ENCODE measurements at regions not wholly inside any gene's neighbourhood (a gene's known extent, or its start where the extent isn't known, plus 50 kb on each side); places are given as distances from the start of the nearest gene placed in this dataset.
"Not testable (repeated sequence)": the region's sequence is repeated elsewhere in the genome, so short reads cannot be mapped to it uniquely, and the experiment has no call there.

DNA sequence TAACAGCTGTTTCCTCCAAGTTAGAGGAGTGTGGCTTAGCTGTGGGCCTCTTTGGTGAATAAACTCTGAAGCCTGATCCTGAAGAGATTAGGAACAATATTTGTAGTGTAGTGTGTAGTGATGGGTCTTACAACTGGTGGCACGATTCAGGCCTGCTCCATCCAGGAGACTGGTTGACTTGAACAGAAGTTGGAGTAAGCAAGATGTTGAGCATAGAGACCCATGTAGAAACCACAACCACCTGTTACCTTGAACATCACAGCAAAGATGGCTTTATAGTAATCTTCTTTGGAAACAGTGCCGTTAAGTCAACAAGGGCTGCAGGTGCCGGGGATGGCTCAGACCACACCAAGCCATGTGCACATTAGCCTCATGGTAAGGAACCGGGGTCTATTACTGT, 74.2 kb upstream of the RASGRP1 start:
- no peak overlapping the region for H3K4me3 ChIP-seq (ENCODE audit: insufficient read depth, low read length)
- no peaks in the 10 kb centered on the region for H4K20me1 ChIP-seq (ENCODE audit: insufficient read depth, low read length)
- H3K79me2 ChIP-seq (ENCODE audit: insufficient read depth, low read length), result no peaks in the 10 kb centered on the region
- no peak for DNase-seq (ENCODE audit: insufficient read length, low spot score, missing footprints)
- H3K27ac ChIP-seq (ENCODE audit: low read depth, low read length), result no peak overlapping the region
- no peak overlapping the region for H3K4me2 ChIP-seq (ENCODE audit: insufficient read depth, low read length)
- H3K36me3 ChIP-seq (ENCODE audit: insufficient read depth, low read length), result no peaks in the 10 kb centered on the region
- H2AFZ ChIP-seq (ENCODE audit: low read length), result no peak overlapping the region
- no peaks in the 10 kb centered on the region for H3K9me3 ChIP-seq (ENCODE audit: low read depth, low read length)
- no peak for TF ChIP-seq CTCF (IDR thresholded peaks at IDR 0.05; ENCODE audit: extremely low read depth, low read depth, low read length)
- H3K4me1 ChIP-seq (ENCODE audit: insufficient read depth, low read length), result no peaks in the 10 kb centered on the region
- peaks cover 43% of the 10 kb centered on the region for H3K27me3 ChIP-seq (ENCODE audit: insufficient read depth, low read length)

GRCh38 chr15:38642689-38643270, 78.2 kb upstream of the RASGRP1 start:
- no peaks in the 10 kb centered on the region for H3K4me1 ChIP-seq (ENCODE audit: insufficient read depth, low read length)
- peaks cover 34% of the 10 kb centered on the region for H3K27me3 ChIP-seq (ENCODE audit: insufficient read depth, low read length)
- DNase-seq (ENCODE audit: insufficient read length, low spot score, missing footprints), result no peak
- H3K36me3 ChIP-seq (ENCODE audit: insufficient read depth, low read length), result no peaks in the 10 kb centered on the region
- H3K4me2 ChIP-seq (ENCODE audit: insufficient read depth, low read length), result no peak overlapping the region
- H3K4me3 ChIP-seq (ENCODE audit: insufficient read depth, low read length), result no peak overlapping the region
- no peak overlapping the region for H3K27ac ChIP-seq (ENCODE audit: low read depth, low read length)
- H3K79me2 ChIP-seq (ENCODE audit: insufficient read depth, low read length), result no peaks in the 10 kb centered on the region
- TF ChIP-seq CTCF (IDR thresholded peaks at IDR 0.05; ENCODE audit: extremely low read depth, low read depth, low read length), result no peak
- H4K20me1 ChIP-seq (ENCODE audit: insufficient read depth, low read length), result no peaks in the 10 kb centered on the region
- H2AFZ ChIP-seq (ENCODE audit: low read length), result no peak overlapping the region
- H3K9me3 ChIP-seq (ENCODE audit: low read depth, low read length), result no peaks in the 10 kb centered on the region

DNA sequence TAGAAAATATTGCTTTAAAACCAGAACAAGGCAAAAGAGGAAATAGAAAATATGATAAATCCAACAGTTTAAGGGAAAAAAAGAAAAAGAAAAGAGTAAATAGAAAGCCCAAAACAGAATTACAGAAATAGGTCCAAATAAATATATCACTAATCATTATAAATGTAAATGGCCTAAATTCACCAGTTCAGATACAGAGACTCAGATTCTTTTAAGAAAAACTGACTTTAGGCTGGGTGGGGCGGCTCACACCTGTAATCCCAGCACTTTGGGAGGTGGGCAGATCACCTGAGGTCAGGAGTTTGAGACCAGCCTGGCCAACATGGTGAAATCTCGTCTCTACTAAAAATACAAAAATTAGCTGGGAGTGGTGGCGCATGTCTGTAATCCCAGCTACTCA, 79.7 kb upstream of the RASGRP1 start:
- not testable (repeated sequence) for H3K4me3 ChIP-seq (ENCODE audit: insufficient read depth, low read length); H3K4me2 ChIP-seq (ENCODE audit: insufficient read depth, low read length); H3K9me3 ChIP-seq (ENCODE audit: low read depth, low read length); DNase-seq (ENCODE audit: insufficient read length, low spot score, missing footprints); H3K4me1 ChIP-seq (ENCODE audit: insufficient read depth, low read length); H2AFZ ChIP-seq (ENCODE audit: low read length); H4K20me1 ChIP-seq (ENCODE audit: insufficient read depth, low read length); H3K27ac ChIP-seq (ENCODE audit: low read depth, low read length); H3K36me3 ChIP-seq (ENCODE audit: insufficient read depth, low read length); H3K79me2 ChIP-seq (ENCODE audit: insufficient read depth, low read length)
- H3K27me3 ChIP-seq (ENCODE audit: insufficient read depth, low read length), result peaks cover 37% of the 10 kb centered on the region

DNA sequence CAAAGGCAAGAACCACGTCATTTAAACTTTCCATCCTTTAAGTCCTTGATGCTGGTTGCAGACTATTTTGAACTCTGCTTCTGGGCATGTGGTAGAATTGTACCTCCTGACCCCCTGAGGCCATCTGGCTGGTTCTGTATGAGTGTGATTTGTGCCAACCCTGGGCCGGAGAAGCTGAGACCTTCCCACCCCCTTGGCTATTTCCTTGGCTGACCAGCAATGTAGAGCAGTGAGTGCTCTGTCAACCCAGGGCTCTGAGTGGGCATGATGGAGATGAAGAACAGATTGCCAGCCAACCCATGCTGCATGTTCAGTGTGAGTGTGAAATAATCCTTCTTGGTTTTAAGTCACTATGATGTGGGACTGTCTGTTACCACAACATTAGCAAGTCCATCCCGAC, 82.1 kb upstream of the RASGRP1 start:
- Histone ChIP-seq H3K4me3 (ENCODE audit: insufficient read depth, low read length) (no peak overlapping the region), H2AFZ (ENCODE audit: low read length) (no peak overlapping the region), H3K36me3 (ENCODE audit: insufficient read depth, low read length) (no peaks in the 10 kb centered on the region), H3K4me2 (ENCODE audit: insufficient read depth, low read length) (no peak overlapping the region), H3K27me3 (ENCODE audit: insufficient read depth, low read length) (peaks cover 49% of the 10 kb centered on the region), H4K20me1 (ENCODE audit: insufficient read depth, low read length) (no peaks in the 10 kb centered on the region), H3K4me1 (ENCODE audit: insufficient read depth, low read length) (no peaks in the 10 kb centered on the region), H3K9me3 (ENCODE audit: low read depth, low read length) (peaks cover 2% of the 10 kb centered on the region), H3K79me2 (ENCODE audit: insufficient read depth, low read length) (no peaks in the 10 kb centered on the region), H3K27ac (ENCODE audit: low read depth, low read length) (no peak overlapping the region)
- no peak for DNase-seq (ENCODE audit: insufficient read length, low spot score, missing footprints)
- TF ChIP-seq CTCF (IDR thresholded peaks at IDR 0.05; ENCODE audit: extremely low read depth, low read depth, low read length), result no peak

Measured in osteoblast (primary cell).